GM23338 (cell line): ENCODE measurements at regions not wholly inside any gene's neighbourhood (a gene's known extent, or its start where the extent isn't known, plus 50 kb on each side); places are given as distances from the start of the nearest gene placed in this dataset.

Experiments used
- ATAC-seq: fragments of 200-7000 bp; cut with Tn5 transposase; 3 replicates; pipeline ENCODE4 v1.9.1; 2020
- DNase-seq: peaks from one replicate; pipeline ENCODE4 v3.0.0-alpha.2; 2015; ENCODE audit warnings: low spot score
- H2AFZ ChIP-seq: fragments of 200-600 bp; sonication (generic); 2 replicates; pipeline ENCODE4 v1.8.0; 2016; ENCODE audit warnings: antibody characterized with exemption, mild to moderate bottlenecking, moderate library complexity
- H3F3A ChIP-seq: fragments of 200-600 bp; sonication (generic); replicated peaks from 2 replicates; pipeline ENCODE4 v1.8.0; 2017; ENCODE audit warnings: antibody characterized with exemption, mixed run types, low read depth
- H3K27ac ChIP-seq: fragments of 200-600 bp; sonication (generic); 2 replicates; pipeline ENCODE4 v1.6.1; 2016; ENCODE audit warnings: low read depth
- H3K27me3 ChIP-seq: fragments of 200-600 bp; sonication (generic); 2 replicates; pipeline ENCODE4 v1.8.0; 2016; ENCODE audit warnings: mild to moderate bottlenecking, mixed run types, moderate library complexity; ENCODE audit not compliant: insufficient read depth
- H3K36me3 ChIP-seq: fragments of 200-600 bp; sonication (generic); 2 replicates; pipeline ENCODE4 v1.8.0; 2016; ENCODE audit warnings: mild to moderate bottlenecking; ENCODE audit not compliant: insufficient read depth
- H3K4me1 ChIP-seq: fragments of 200-600 bp; sonication (generic); 2 replicates; pipeline ENCODE4 v1.8.0; 2016; ENCODE audit warnings: mild to moderate bottlenecking, moderate library complexity; ENCODE audit not compliant: insufficient read depth
- H3K4me2 ChIP-seq: fragments of 200-600 bp; sonication (generic); 2 replicates; pipeline ENCODE4 v1.7.1; 2017; ENCODE audit warnings: mixed run types
- H3K4me3 ChIP-seq: fragments of 200-600 bp; sonication (generic); 2 replicates; pipeline ENCODE4 v1.6.1; 2016; ENCODE audit warnings: mixed run types
- H3K79me2 ChIP-seq: fragments of 200-600 bp; sonication (generic); replicated peaks from 2 replicates; pipeline ENCODE4 v1.8.0; 2017; ENCODE audit warnings: mild to moderate bottlenecking; ENCODE audit not compliant: insufficient read depth
- H3K9me2 ChIP-seq: fragments of 200-600 bp; sonication (generic); 2 replicates; pipeline ENCODE4 v1.8.0; 2017; ENCODE audit not compliant: insufficient read depth
- H4K20me1 ChIP-seq: fragments of 200-600 bp; sonication (generic); replicated peaks from 2 replicates; pipeline ENCODE4 v1.8.0; 2017; ENCODE audit warnings: mild to moderate bottlenecking; ENCODE audit not compliant: insufficient read depth
- H3K27ac Mint-ChIP-seq: 2 replicates; pipeline ENCODE4 v1.8.0; 2020; ENCODE audit warnings: inconsistent platforms, mild to moderate bottlenecking, moderate library complexity, mixed read lengths
- H3K27me3 Mint-ChIP-seq: 3 replicates; pipeline ENCODE4 v1.8.0; 2022; ENCODE audit warnings: low read depth, mild to moderate bottlenecking, moderate library complexity, mixed read lengths, inconsistent platforms; ENCODE audit not compliant: insufficient read depth, poor library complexity
- H3K36me3 Mint-ChIP-seq: 3 replicates; pipeline ENCODE4 v1.8.0; 2021; ENCODE audit warnings: low read depth, mild to moderate bottlenecking, inconsistent platforms, moderate library complexity, mixed read lengths
- H3K4me1 Mint-ChIP-seq: 3 replicates; pipeline ENCODE4 v1.8.0; 2020; ENCODE audit warnings: mild to moderate bottlenecking, inconsistent platforms, mixed read lengths
- H3K4me3 Mint-ChIP-seq: 3 replicates; pipeline ENCODE4 v1.8.0; 2021; ENCODE audit warnings: moderate library complexity, mild to moderate bottlenecking, inconsistent platforms, mixed read lengths
- H3K9me3 Mint-ChIP-seq: 3 replicates; pipeline ENCODE4 v1.8.0; 2020; ENCODE audit warnings: moderate library complexity, mild to moderate bottlenecking, inconsistent platforms, mixed read lengths
- CTCF ChIP-seq, 2 experiments: fragments of 200-600 bp in 1 of 2; sonication (generic) in 1 of 2; conservative IDR thresholded peaks; 2 replicates each; pipeline versions ENCODE4 v1.5.1 to v1.6.1; 2016 to 2017; ENCODE audit warnings: antibody characterized with exemption in 2 of 2, low read depth in 2 of 2, mild to moderate bottlenecking in 2 of 2, moderate library complexity in 1 of 2
- ETS1 ChIP-seq: IDR thresholded peaks from 2 replicates; pipeline ENCODE4 v1.6.1; 2016; ENCODE audit warnings: antibody characterized with exemption
- EZH2 ChIP-seq: fragments of 200-600 bp; sonication (generic); IDR thresholded peaks from one replicate; pipeline ENCODE4 v1.8.0; 2017; ENCODE audit warnings: antibody characterized with exemption, mild to moderate bottlenecking, low read depth; ENCODE audit not compliant: unreplicated experiment
- NANOG ChIP-seq: IDR thresholded peaks from 2 replicates; pipeline ENCODE4 v1.6.1; 2016; ENCODE audit warnings: antibody characterized with exemption, borderline replicate concordance
- POLR2AphosphoS5 ChIP-seq: IDR thresholded peaks from 2 replicates; pipeline ENCODE4 v1.6.1; 2016; ENCODE audit warnings: antibody characterized with exemption, low read depth
- REST ChIP-seq: IDR thresholded peaks from one replicate; pipeline ENCODE4 v1.6.1; 2018; ENCODE audit warnings: antibody characterized with exemption; ENCODE audit not compliant: unreplicated experiment
- ZNF114 ChIP-seq: fragments of 250-450 bp; sonication (Bioruptor Pico); IDR thresholded peaks from 2 replicates; pipeline ENCODE4 v1.5.0; 2020; ENCODE audit warnings: mild to moderate bottlenecking, moderate library complexity

- TF ChIP-seq ETS1 = no peak
Observed at GRCh38 chr3:157606852-157607197, 103.6 kb upstream of the VEPH1 start (continued).

GRCh38 chr3:157606011-157606851 lies 103.0 kb upstream of the VEPH1 start:
- ATAC-seq = peak; percentile 99
- Histone ChIP-seq H3K36me3 (no peaks in the 10 kb centered on the region), H3K4me2 (peak overlapping the region; percentile 39; the same call in 1 of the 2 replicates), H3K27me3 (no peaks in the 10 kb centered on the region), H3F3A (no peaks in the 10 kb centered on the region), H3K4me3 (no peak overlapping the region), H4K20me1 (no peaks in the 10 kb centered on the region), H3K27ac (no peak overlapping the region), H3K4me1 (no peaks in the 10 kb centered on the region; the same call in 1 of the 2 replicates), H3K9me2 (peaks cover 6% of the 10 kb centered on the region; the same call in 1 of the 2 replicates), H2AFZ (0 out of 2 replicates have a peak overlapping the region, but pooled peaks have one; percentile 18), H3K79me2 (no peaks in the 10 kb centered on the region)
- H3K4me1 Mint-ChIP-seq = peaks cover 12% of the 10 kb centered on the region
- no peak overlapping the region; the same call in 2 of the 3 replicates for H3K4me3 Mint-ChIP-seq
- H3K36me3 Mint-ChIP-seq = no peaks in the 10 kb centered on the region
- H3K9me3 Mint-ChIP-seq = no peaks in the 10 kb centered on the region
- no peaks in the 10 kb centered on the region for H3K27me3 Mint-ChIP-seq
- TF ChIP-seq ETS1 (no peak), CTCF (conservative IDR thresholded peaks at IDR 0.05; ENCODE audit: low read depth in 2 of 2) (peak; percentile 88 to 92), ZNF114 (CRISPR knock-in tag) (no peak), NANOG (no peak), EZH2 (no peak)
- peak; percentile 90 for DNase-seq
- peak overlapping the region; percentile 64 for H3K27ac Mint-ChIP-seq

- H3K36me3 ChIP-seq = no peaks in the 10 kb centered on the region
- no peaks in the 10 kb centered on the region for H3K27me3 Mint-ChIP-seq
- H3K4me3 ChIP-seq = no peak overlapping the region
- H2AFZ ChIP-seq = no peak overlapping the region
- peaks cover 6% of the 10 kb centered on the region; the same call in 1 of the 2 replicates for H3K9me2 ChIP-seq
- no peaks in the 10 kb centered on the region for H3K79me2 ChIP-seq
- no peaks in the 10 kb centered on the region for H4K20me1 ChIP-seq
- H3K4me2 ChIP-seq = no peak overlapping the region
- DNase-seq (no peak), ATAC-seq (no peak)
- H3K4me1 Mint-ChIP-seq = peaks cover 12% of the 10 kb centered on the region
- H3K27me3 ChIP-seq = no peaks in the 10 kb centered on the region
- H3K9me3 Mint-ChIP-seq = no peaks in the 10 kb centered on the region
- no peak overlapping the region for H3K27ac ChIP-seq
- H3F3A ChIP-seq = no peaks in the 10 kb centered on the region
- no peak overlapping the region for H3K27ac Mint-ChIP-seq
- no peaks in the 10 kb centered on the region; the same call in 1 of the 2 replicates for H3K4me1 ChIP-seq
- H3K36me3 Mint-ChIP-seq = no peaks in the 10 kb centered on the region
- no peak overlapping the region for H3K4me3 Mint-ChIP-seq
- TF ChIP-seq POLR2AphosphoS5 = no peak
- no peak for TF ChIP-seq REST
- TF ChIP-seq EZH2 = no peak
Observed at GRCh38 chr3:157605356-157605755, 102.1 kb upstream of the VEPH1 start.
